Activated CD4-positive, alpha-beta T cell treated with anti-CD3 and anti-CD28 coated beads for 48 hours (primary cell): ENCODE measurements at regions not wholly inside any gene's neighbourhood (a gene's known extent, or its start where the extent isn't known, plus 50 kb on each side); places are given as distances from the start of the nearest gene placed in this dataset.

Experiments
- DNase-seq: peaks from one replicate; pipeline ENCODE4 v3.0.0-alpha.2; 2020

DNA sequence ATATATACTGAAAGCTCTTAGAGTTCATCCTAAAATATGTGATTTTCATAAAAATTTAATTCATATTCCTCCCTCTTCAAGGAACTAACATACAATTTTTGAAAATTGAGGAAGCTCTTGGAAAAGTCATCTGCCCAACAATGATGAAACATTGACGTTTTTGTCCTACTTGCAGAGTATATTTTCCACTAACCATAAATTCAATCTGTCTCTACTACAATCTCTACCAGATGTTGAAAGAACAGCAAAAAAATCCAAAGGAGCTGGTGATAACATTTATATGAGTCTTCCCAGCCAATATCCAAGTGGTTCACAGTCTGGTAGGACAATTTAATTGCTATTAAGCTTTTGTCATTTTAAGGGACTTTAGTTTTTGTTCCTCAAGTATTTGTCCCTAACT, 81.1 kb upstream of the NR3C1 start:
- DNase-seq, result no peak

DNA sequence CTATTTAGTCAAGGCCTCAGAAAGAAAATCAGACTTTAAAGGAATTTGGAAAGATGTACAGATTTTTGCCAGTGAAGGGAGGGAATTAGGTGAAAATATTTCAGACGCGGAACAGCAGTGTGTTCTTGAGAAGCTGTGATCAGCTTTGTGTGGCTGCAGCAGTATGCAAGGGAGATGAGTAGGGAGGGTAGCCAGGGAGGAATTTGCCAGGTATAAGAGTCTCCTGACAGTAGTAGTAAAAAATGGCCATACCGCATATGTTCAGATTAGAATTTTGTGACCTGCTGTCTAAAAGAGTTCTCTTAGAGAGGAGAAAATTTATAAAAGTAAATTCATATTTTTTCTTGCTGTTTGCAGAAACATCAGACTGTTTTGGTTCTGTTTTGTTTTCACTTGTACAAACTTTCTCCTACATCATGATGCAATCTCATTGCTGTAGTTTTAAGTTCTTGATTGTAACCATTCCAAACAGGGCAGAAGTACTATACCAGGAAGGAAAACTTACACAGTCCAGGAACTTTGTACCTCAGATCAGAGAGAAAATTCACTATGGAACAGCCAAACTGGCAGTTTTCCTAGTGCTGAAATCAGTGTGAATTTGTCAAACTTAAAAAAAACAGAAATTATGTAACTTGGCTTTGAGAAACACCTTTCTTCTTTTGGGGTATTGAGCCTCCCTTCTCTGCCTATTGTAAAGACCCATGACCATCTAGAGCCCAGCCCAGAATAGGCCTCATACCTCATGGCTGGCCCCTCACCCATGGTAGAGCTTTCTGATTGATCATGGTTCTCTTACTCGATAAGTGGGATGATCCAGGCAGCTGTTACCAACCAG, 78.4 kb upstream of the NR3C1 start:
- DNase-seq, result no peak

DNA sequence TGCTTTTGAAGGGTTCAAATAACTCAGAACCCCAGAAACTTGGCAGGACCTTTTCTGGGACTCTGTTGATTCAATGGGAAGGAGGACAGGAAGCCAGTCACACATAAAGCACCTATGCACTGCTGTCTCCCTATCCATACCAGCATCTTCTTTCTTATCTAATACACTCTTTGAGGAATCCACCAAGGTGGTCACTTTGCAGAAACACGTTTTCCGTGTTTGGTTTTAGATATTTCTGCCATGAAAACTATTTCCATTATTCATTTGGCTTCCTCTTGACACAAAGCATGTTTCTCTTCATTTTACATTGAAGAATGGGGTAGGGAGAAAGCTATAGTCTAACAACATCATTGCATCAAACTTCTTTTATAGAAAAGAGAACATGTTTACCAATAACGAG, 76.5 kb upstream of the NR3C1 start:
- no peak for DNase-seq

DNA sequence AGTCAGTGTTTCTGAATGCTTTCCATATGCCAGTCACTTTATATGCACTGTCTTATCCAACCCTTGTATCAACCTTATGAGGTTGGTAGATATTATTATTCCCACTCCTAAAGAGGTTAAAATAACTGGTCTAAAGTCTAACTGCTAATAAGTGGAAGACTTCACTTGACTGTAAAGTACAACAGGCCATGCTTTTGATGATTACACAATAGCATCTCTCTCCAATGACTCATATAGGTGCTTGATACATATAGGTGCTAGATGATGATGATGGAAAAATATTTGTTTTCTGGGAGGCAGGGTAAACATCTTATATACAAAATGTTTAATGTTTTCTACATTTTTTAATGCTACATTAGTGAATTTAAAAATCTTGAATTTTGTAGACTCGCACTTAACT, 75.9 kb upstream of the NR3C1 start:
- no peak for DNase-seq

DNA sequence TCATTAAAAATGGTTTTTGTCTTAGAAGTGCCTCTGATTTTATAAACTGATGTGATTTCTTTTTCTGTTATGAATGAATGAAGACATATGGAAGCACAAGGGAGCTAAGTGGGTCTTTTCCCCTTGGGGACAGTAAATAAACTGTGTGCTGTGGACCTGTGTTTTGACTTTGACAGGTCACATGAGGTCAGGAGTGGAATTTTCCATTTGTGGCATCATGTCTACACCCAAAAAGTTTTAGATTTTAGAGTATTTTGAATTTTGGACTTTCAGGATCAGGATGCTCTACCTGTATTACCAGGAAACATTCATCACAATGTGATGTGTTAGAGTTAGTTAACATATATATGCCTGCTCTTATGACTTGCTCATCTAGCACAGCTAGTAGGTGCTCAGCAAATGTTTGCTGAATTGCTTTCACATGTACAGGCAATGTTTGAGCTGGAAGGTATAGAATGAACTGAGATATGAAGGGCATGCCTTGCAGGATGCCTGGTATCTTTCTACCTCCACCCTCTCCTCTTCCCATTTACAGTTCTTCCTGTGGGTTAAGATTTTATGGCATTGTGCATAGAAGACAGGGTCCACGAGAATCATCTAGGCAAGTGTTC, 73.2 kb upstream of the NR3C1 start:
- no peak for DNase-seq

DNA sequence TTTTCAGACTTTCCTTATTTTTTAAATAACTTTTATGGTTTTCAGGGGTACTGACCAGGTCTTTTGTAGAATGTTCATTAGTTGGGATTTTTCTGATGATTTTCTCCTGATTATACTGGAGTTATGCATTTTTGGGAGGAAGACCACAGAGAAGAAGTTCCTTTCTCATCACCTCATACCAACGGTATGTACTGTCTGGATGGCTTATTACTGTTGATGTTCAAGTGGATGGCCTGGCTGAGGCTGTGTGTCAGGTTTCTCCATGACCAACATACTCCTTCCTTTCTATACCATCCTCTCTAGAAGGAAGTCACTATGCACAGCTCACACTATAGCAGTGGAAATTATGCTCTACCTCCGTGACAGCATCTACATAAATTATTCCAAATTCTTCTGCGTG, 71.1 kb upstream of the NR3C1 start:
- no peak for DNase-seq

DNA sequence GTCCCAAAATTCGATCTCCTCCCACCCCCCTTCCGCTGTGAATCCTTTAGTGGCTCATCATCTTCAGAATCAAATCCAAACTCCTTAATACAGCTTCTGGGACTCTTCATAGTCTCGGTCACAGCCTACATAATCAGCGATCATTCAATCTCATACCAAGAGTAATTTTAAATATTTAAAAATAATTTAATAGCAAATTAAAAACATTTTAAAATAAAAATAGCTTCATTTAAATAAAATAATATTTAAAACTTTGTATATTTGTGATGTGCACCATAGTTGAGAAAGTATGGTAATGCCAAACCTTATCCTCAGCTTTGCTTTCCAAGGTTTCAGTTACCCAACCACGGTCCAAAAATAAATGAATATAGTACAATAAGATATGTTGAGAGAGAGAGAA, 70.0 kb upstream of the NR3C1 start:
- no peak for DNase-seq

DNA sequence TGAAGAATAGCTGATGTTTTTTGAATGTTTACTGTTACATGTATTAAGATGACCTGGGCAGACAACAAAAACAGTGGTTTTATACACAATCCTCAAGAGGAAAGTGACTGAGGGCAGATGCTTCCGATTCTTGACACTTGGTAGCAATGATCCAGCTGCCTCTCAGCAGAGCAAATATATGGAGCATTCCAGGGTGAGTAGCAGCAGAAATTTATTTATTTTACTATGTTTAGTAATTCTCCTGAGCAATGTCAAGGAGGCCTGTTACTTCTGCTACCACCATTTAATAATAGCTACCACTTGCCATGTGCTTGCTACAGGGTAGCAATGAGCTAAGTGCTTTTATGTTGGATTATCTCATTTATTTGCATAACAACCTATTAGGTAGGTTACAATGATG, 69.1 kb upstream of the NR3C1 start:
- no peak for DNase-seq

DNA sequence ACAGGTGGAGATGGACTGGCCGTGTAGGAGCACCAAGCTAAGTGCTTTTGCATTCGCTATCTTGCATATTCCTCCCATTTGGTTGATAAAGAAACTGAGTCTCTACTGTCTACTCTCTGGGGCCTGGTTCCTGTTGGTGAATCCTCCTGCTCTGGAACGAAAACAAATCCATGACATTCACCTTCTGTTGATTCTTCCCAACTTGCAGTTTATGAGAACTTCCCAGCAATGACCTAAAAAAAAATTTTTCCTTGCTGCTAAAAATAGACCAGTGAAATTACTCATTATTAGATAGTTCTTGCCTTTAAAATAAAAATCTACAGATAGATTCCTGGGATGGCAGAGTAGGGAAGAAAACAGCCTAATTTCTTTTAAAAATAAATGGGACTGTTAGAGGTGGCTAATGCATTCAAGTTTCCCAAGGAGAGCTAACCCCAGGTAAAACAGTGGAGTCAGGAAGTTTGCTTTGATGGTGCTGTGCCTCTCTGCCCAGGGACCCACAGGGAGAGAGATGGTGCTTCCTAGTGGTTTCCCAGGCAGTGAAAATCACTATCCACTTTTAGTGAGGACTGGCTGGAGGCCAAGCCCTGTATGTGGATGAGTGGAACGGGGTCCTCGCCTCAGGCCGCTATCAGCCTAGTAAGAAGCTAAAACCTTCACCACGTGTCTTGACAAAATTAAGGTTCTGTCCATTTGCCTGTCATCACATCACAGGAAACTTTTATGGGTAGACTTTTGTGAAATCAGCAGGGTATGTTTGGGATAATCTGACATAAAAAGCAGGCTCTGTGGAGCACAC, 68.4 kb upstream of the NR3C1 start:
- no peak for DNase-seq

DNA sequence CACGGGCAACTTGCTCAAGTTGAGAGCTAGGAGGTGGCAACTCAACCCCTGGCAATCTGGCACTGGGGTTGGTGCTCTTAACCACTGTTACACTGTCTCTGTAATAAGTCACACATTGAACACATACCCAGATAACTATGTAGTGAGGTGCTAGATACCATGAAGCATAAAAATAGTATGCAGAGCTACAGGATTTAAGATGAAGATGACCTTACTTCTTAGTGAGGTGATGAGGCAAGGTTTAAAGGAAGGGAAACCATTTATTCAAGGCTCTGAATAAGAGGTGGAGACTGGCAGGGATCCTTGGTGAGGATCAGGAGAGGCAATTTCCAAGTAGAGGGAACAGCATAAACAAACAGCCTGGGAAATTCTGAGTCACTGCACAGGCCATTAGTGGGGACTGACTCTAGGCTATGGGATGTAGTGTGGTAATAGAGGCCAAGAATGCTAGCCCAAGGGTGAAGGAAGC, 67.6 kb upstream of the NR3C1 start:
- DNase-seq, result no peak

DNA sequence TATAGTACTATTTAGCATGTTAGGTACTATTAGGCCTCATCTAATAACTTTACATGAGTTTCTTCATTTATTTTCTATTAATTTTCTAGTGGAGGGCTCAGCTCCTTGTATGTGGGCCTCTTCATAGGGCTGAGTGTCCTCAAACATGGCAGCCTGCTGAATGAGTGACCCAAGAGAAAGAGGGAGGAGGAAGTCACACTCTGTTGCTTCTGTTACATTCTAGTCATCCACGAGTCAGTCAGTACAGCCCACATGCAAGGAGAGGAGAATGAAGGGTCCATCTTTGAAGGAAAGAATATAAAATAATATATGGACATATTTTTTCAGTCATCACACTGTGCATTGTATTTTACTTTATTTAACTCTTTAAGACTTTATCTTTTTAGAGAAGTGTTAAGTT, 66.6 kb upstream of the NR3C1 start:
- no peak for DNase-seq

DNA sequence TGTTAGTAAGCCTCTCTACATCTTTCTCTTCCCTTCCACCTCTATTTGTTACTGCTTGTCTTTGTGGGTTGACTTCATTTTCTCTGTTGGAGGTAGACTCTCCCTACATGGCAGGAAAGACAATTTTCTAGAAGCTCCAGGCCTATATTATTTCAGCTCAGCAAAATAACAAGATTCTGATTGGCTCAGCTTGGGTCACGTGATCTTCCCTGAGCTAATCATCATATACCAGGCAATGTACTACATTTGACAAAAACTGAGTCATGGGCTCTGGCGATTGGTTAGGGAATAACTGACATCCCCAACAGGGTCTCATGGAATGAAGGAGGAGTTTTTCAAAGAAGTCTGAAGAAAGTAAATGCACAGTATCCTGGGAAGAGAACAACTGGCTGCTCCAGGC, 65.6 kb upstream of the NR3C1 start:
- DNase-seq, result no peak

DNA sequence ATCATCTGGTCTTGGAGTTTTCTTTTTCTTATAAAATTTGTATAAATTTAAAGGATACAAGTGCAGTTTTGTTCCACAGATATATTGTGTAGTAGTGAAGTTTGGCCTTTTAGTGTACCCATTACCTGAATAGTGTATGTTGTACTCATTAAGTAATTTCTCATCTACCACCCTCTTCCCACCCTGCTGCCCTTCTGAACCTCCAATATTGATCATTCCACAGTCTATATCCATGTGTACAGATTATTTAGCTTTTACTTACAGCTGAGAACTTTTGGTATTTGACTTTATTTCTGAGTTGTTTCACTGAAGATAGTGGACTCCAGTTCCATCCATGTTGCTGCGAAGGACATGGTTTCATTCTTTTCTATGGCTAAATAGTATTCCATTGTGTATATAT, 63.1 kb upstream of the NR3C1 start:
- DNase-seq, result no peak

DNA sequence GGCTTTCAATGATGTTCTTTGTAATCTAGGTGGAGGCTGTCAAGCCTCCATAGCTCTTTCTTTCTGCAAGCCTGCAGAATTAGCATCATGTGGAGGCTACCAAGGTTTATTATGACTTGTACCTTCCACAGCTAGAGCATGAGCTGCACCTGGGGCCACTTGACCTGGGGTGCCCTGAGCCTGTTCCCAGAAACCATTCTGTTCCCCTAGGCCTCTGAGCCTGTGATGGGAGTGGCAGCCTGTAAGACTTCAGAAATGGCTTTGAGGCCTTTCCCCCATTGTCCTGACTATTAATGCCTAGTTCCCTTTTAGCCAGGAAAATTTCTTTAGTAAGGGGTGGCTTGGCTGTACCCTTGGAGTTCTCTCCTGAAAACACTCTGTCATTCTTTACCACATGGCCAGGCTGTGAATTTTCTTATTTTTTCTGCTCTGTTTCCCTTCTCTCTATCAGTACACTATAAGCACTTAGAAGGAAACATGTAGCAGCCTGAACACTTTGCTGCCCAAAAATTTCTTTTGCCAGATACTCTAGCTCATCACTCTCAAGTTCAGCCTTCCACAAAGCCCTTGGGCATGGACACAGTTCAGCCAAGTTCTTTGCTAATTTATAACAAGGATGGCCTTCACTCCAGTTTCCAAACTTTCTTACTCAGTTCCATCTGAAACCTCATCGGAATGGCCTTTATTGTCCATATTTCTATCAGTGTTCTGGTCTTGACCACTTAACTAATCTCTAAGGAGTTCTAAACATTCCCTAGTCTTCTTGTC, 61.4 kb upstream of the NR3C1 start:
- DNase-seq, result no peak

DNA sequence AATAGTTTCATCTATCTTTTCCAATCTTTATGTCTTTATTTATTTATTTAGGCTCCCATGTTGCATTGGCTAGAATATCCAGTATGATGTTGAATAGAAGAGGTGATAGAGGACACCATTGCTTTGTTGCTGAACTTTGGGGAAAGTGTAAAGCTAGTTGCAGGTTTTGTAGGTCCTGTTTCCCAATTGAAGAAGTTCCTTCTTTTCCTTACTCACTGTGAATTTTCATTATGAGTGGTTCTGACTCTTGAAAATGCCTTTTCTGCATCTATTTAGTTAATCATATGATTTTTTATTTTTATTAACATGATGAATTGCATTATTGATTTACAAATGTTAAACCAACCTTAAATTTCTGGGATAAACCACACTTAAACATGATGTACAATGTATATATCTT, 58.9 kb upstream of the NR3C1 start:
- no peak for DNase-seq

DNA sequence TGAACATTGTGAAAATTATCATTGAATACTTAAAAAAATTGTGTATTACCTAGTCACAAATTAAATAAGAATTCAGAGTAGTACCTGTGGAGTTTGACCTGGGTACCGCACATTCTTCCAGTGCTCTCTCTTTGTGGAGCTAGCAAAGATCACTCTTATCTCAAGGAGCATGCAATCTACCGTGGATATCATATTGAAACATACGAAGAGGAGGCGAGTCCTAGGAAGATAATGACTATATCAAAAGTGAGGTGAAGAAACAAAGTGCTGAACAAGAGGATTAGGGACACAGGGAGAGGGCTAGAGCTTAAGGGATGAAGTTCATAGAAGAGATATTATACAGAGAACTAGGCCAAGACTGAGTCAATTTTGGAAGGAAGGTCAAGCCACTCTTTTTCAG, 55.9 kb upstream of the NR3C1 start:
- no peak for DNase-seq

DNA sequence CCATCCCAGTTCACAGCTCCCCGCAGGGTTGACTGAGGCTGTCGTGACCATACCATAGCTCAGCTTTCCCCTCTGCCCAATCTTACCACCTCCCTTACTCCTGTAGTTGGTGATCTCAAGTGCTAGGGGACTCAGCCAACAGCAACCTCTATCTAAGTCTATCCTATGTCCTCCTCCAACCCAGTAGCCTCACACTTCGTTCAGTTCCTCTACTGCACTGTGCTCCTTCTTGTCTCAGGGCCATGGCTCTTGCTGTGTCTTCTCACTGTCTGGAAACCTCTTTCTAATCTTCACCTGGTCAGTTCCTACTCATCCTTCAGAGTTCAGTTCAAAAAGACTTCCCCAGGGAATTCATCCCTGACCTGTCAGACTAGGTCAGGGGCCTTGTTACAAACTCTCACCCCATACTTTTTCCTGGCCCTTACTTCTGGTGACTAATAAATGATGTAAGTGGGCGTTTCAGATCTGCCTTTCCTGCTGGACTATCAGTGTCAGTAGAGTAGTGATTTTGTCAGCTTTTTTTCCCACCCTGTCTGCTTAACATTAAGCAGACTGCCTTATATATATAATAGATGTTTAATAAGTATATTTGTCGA, 53.6 kb upstream of the NR3C1 start:
- DNase-seq, result no peak

DNA sequence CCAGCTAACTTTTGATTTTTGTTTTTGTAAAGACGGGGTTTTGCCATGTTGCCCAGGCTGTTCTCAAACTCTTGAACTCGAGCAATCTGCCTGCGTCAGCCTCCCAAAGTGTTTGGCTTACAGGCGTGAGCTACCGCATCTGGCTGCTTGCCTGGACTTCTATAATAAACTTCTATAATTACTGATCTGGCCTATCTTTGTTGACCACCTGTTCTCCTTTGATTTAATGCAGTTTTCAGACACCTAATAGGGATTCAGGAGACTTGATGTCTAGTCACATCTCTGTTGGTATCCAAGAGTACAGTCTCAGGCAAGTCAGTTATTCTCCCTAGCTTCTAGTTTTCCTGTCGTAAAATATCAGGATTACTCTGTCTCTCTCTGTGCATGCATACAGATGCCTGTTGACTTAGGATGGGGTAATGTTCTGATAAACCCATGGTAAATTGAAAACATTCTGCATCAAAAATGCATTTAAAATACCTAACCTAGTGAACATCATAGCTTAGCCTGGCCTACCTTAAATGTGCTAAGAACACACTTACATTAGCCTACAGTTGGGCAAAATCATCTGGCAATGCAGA, 51.5 kb upstream of the NR3C1 start:
- DNase-seq, result no peak

DNA sequence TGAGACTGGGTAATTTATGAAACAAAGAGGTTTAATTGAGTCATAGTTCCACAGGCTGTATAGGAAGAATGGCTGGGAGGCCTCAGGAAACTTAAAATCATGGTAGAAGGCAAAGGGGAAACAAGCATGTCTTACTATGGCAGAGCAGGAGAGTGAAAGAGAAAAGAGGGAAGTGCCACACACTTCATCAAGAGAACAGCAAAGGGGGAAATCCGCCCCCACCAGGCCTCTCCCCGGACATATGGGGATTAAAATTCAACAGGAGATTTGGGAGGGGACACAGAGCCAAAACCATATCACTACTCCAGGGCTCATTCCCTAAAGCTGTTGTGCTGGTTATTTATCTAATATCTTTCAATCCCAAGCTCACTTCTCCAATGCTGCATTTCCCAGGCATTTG, 50.2 kb upstream of the NR3C1 start:
- no peak for DNase-seq
